ENCODE measurements at regions not wholly inside any gene's neighbourhood (a gene's known extent, or its start where the extent isn't known, plus 50 kb on each side); places are given as distances from the start of the nearest gene placed in this dataset.
"Not testable (repeated sequence)": the region's sequence is repeated elsewhere in the genome, so short reads cannot be mapped to it uniquely, and the experiment has no call there.

- H4K5ac ChIP-seq (ENCODE audit: insufficient read length, low read depth, low read length); H3K27me3 ChIP-seq (replicated peaks in 1 of 4; ENCODE audit: control insufficient read depth in 3 of 4, extremely low read depth in 1 of 4, insufficient read depth in 3 of 4, low read length in 3 of 4); POLR2A ChIA-PET (ENCODE audit: partially characterized antibody); FAIRE-seq; H3K23ac ChIP-seq (ENCODE audit: insufficient read length); H3K4ac ChIP-seq (replicated peaks; ENCODE audit: insufficient read length, low read depth, low read length); H3K4me1 ChIP-seq (replicated peaks in 1 of 4; ENCODE audit: control insufficient read depth in 3 of 4, insufficient read depth in 4 of 4, low read length in 3 of 4); H3K27ac ChIP-seq (ENCODE audit: low read depth, low read length); H2BK5ac ChIP-seq (ENCODE audit: low read depth, low read length); H4K8ac ChIP-seq (ENCODE audit: extremely low read depth, insufficient read depth, low read length); H3K56ac ChIP-seq (replicated peaks; ENCODE audit: insufficient read length, low read depth, low read length); H2BK15ac ChIP-seq (ENCODE audit: low read length); H3K14ac ChIP-seq (ENCODE audit: insufficient read length); H3K4me2 ChIP-seq (ENCODE audit: insufficient read depth in 1 of 2, low read depth in 2 of 2, low read length in 2 of 2); H2BK120ac ChIP-seq (replicated peaks; ENCODE audit: low read depth, low read length); H2BK20ac ChIP-seq (ENCODE audit: low read length); H2AFZ ChIP-seq (ENCODE audit: low read length); H4K91ac ChIP-seq (replicated peaks; ENCODE audit: insufficient read length, low read length); H3K9ac ChIP-seq (replicated peaks in 1 of 4; ENCODE audit: extremely low read depth in 1 of 4, low read depth in 3 of 4, low read length in 3 of 4); CTCF ChIA-PET (ENCODE audit: partially characterized antibody); H3K9me3 ChIP-seq (ENCODE audit: insufficient read depth in 2 of 2, low read depth in 1 of 2, low read length in 1 of 2); H3K23me2 ChIP-seq (ENCODE audit: low read depth, low read length); H2BK12ac ChIP-seq (ENCODE audit: low read depth, low read length); H3K79me1 ChIP-seq (ENCODE audit: low read depth, low read length); H3K4me3 ChIP-seq (ENCODE audit: extremely low read depth in 1 of 4, insufficient read depth in 2 of 4, low read depth in 3 of 4, low read length in 4 of 4); DNase-seq (ENCODE audit: low read depth in 1 of 2, low spot score in 2 of 2); H4K20me1 ChIP-seq (replicated peaks in 1 of 2; ENCODE audit: control insufficient read depth in 1 of 2, insufficient read depth in 2 of 2, low read length in 2 of 2); H3K79me2 ChIP-seq (ENCODE audit: control insufficient read depth in 1 of 2, insufficient read depth in 2 of 2, low read length in 2 of 2); H2AK5ac ChIP-seq (ENCODE audit: low read depth, low read length); H3K18ac ChIP-seq (ENCODE audit: extremely low read depth, low read length); H3K36me3 ChIP-seq (ENCODE audit: control insufficient read depth in 2 of 4, insufficient read depth in 4 of 4, low read length in 3 of 4): not testable (repeated sequence)
- WGBS, 2 experiments (ENCODE audit: extremely low coverage in 1 of 2, insufficient coverage in 1 of 2, insufficient read length in 1 of 2, insufficient replicate concordance in 2 of 2, low coverage in 1 of 2, low lambda C conversion rate in 2 of 2, missing lambda C conversion rate in 1 of 2): no CpG with 5 or more reads among the region's 5 CpGs
Measured at GRCh38 chr2:110016381-110017092, 99.1 kb downstream of the MALL start.

GRCh38 chr2:110020269-110020668 lies 95.4 kb downstream of the MALL start:
- H4K5ac ChIP-seq (ENCODE audit: insufficient read length, low read depth, low read length); H2BK120ac ChIP-seq (replicated peaks; ENCODE audit: low read depth, low read length); H3K14ac ChIP-seq (ENCODE audit: insufficient read length); POLR2A ChIA-PET (ENCODE audit: partially characterized antibody); H3K36me3 ChIP-seq (ENCODE audit: control insufficient read depth in 2 of 4, insufficient read depth in 4 of 4, low read length in 3 of 4); H3K79me1 ChIP-seq (ENCODE audit: low read depth, low read length); FAIRE-seq; H3K27me3 ChIP-seq (replicated peaks in 1 of 4; ENCODE audit: control insufficient read depth in 3 of 4, extremely low read depth in 1 of 4, insufficient read depth in 3 of 4, low read length in 3 of 4); CTCF ChIA-PET (ENCODE audit: partially characterized antibody); H3K79me2 ChIP-seq (ENCODE audit: control insufficient read depth in 1 of 2, insufficient read depth in 2 of 2, low read length in 2 of 2); H2BK20ac ChIP-seq (ENCODE audit: low read length); H3K4me3 ChIP-seq (ENCODE audit: extremely low read depth in 1 of 4, insufficient read depth in 2 of 4, low read depth in 3 of 4, low read length in 4 of 4); H2BK12ac ChIP-seq (ENCODE audit: low read depth, low read length); H3K9me3 ChIP-seq (ENCODE audit: insufficient read depth in 2 of 2, low read depth in 1 of 2, low read length in 1 of 2); DNase-seq (ENCODE audit: low read depth in 1 of 2, low spot score in 2 of 2); H3K4ac ChIP-seq (replicated peaks; ENCODE audit: insufficient read length, low read depth, low read length); H2AK5ac ChIP-seq (ENCODE audit: low read depth, low read length); H3K23ac ChIP-seq (ENCODE audit: insufficient read length); H3K18ac ChIP-seq (ENCODE audit: extremely low read depth, low read length); H3K4me1 ChIP-seq (replicated peaks in 1 of 4; ENCODE audit: control insufficient read depth in 3 of 4, insufficient read depth in 4 of 4, low read length in 3 of 4); H2AFZ ChIP-seq (ENCODE audit: low read length); H4K91ac ChIP-seq (replicated peaks; ENCODE audit: insufficient read length, low read length); H3K4me2 ChIP-seq (ENCODE audit: insufficient read depth in 1 of 2, low read depth in 2 of 2, low read length in 2 of 2); H2BK15ac ChIP-seq (ENCODE audit: low read length); H4K20me1 ChIP-seq (replicated peaks in 1 of 2; ENCODE audit: control insufficient read depth in 1 of 2, insufficient read depth in 2 of 2, low read length in 2 of 2); H3K27ac ChIP-seq (ENCODE audit: low read depth, low read length); H3K9ac ChIP-seq (replicated peaks in 1 of 4; ENCODE audit: extremely low read depth in 1 of 4, low read depth in 3 of 4, low read length in 3 of 4); H3K23me2 ChIP-seq (ENCODE audit: low read depth, low read length); H2BK5ac ChIP-seq (ENCODE audit: low read depth, low read length); H3K56ac ChIP-seq (replicated peaks; ENCODE audit: insufficient read length, low read depth, low read length); H4K8ac ChIP-seq (ENCODE audit: extremely low read depth, insufficient read depth, low read length): not testable (repeated sequence)

Data from H1 (cell line).